Effector memory CD8-positive, alpha-beta T cell (primary cell): ENCODE measurements at regions not wholly inside any gene's neighbourhood (a gene's known extent, or its start where the extent isn't known, plus 50 kb on each side); places are given as distances from the start of the nearest gene placed in this dataset.

ENCODE experiments used
- ATAC-seq: fragments of 150-1000 bp; cut with Tn5 transposase; replicated peaks from 2 replicates; pipeline ENCODE4 v1.10.0; 2021; ENCODE audit warnings: mild to moderate bottlenecking, moderate library complexity
- DNase-seq, 3 experiments: peaks; one replicate each; pipeline ENCODE4 v3.0.0; 2021
- H3K27ac Mint-ChIP-seq, 2 donors: one replicate each; pipeline ENCODE4 v1.8.0; 2022; ENCODE audit warnings: mild to moderate bottlenecking in 2 of 2, mixed read lengths in 2 of 2, moderate library complexity in 2 of 2
- H3K27me3 Mint-ChIP-seq, 2 donors: one replicate each; pipeline ENCODE4 v1.8.0; 2022; ENCODE audit warnings: mixed read lengths in 2 of 2
- H3K36me3 Mint-ChIP-seq: one replicate; pipeline ENCODE4 v1.8.0; 2022; ENCODE audit warnings: mild to moderate bottlenecking, moderate library complexity, mixed read lengths; ENCODE audit not compliant: insufficient read depth
- H3K4me1 Mint-ChIP-seq, 2 donors: one replicate each; pipeline ENCODE4 v1.8.0; 2022; ENCODE audit warnings: low read depth in 2 of 2, mixed read lengths in 2 of 2
- H3K4me3 Mint-ChIP-seq, 2 donors: one replicate each; pipeline ENCODE4 v1.8.0; 2022; ENCODE audit warnings: mild to moderate bottlenecking in 2 of 2, mixed read lengths in 2 of 2, moderate library complexity in 2 of 2
- H3K9me3 Mint-ChIP-seq, 2 donors: one replicate each; pipeline ENCODE4 v1.8.0; 2022; ENCODE audit warnings: mixed read lengths in 2 of 2

- Mint-ChIP-seq H3K27ac (no peak overlapping the region), H3K4me1 (no peaks in the 10 kb centered on the region), H3K27me3 (no peaks in the 10 kb centered on the region), H3K36me3 (no peaks in the 10 kb centered on the region), H3K9me3 (peaks cover 9 to 17% of the 10 kb centered on the region in 2 donors), H3K4me3 (no peak overlapping the region)
- DNase-seq (no peak), ATAC-seq (no peak)
Measured at GRCh38 chr5:124102486-124102885, 590.5 kb downstream of the CSNK1G3 start.

GRCh38 chr5:124093658-124094057, 581.7 kb downstream of the CSNK1G3 start:
- DNase-seq: no peak
- H3K9me3 Mint-ChIP-seq: peaks cover 0 to 6% of the 10 kb centered on the region in 2 donors
- no peak overlapping the region for H3K27ac Mint-ChIP-seq
- H3K27me3 Mint-ChIP-seq: no peaks in the 10 kb centered on the region
- no peak overlapping the region for H3K4me3 Mint-ChIP-seq
- no peaks in the 10 kb centered on the region for H3K36me3 Mint-ChIP-seq
- H3K4me1 Mint-ChIP-seq: no peaks in the 10 kb centered on the region
- ATAC-seq: no peak

DNA sequence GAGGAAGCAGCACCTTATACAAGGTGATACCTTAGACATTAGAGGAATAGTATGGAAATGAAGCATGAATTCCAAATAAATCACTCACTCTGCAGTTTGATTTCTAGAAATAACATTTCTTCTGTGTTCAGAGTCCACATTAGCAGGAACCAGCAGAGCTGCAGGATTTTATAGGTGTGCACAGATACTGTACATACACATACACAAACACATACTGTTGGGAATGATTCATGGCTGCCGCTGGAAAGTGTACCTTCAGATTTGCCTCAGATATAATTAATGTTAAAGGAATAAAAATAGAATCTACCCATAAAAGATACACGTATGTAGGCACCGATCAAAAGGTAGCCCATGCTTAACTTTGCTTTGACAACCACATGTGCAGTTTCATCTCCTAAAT, 578.1 kb downstream of the CSNK1G3 start:
- H3K4me3 Mint-ChIP-seq: no peak overlapping the region
- no peak overlapping the region for H3K27ac Mint-ChIP-seq
- H3K9me3 Mint-ChIP-seq: peaks cover 0 to 12% of the 10 kb centered on the region in 2 donors
- DNase-seq (no peak), ATAC-seq (no peak)
- no peaks in the 10 kb centered on the region for H3K36me3 Mint-ChIP-seq
- H3K27me3 Mint-ChIP-seq: no peaks in the 10 kb centered on the region
- no peaks in the 10 kb centered on the region for H3K4me1 Mint-ChIP-seq

- H3K27me3 Mint-ChIP-seq: no peaks in the 10 kb centered on the region
- no peak for DNase-seq
- H3K9me3 Mint-ChIP-seq: peaks cover 2 to 10% of the 10 kb centered on the region in 2 donors
- H3K4me3 Mint-ChIP-seq: no peak overlapping the region
- H3K4me1 Mint-ChIP-seq: no peaks in the 10 kb centered on the region
- no peak overlapping the region for H3K27ac Mint-ChIP-seq
- no peaks in the 10 kb centered on the region for H3K36me3 Mint-ChIP-seq
- no peak for ATAC-seq
Measured at GRCh38 chr5:124089578-124089977, 577.6 kb downstream of the CSNK1G3 start.

DNA sequence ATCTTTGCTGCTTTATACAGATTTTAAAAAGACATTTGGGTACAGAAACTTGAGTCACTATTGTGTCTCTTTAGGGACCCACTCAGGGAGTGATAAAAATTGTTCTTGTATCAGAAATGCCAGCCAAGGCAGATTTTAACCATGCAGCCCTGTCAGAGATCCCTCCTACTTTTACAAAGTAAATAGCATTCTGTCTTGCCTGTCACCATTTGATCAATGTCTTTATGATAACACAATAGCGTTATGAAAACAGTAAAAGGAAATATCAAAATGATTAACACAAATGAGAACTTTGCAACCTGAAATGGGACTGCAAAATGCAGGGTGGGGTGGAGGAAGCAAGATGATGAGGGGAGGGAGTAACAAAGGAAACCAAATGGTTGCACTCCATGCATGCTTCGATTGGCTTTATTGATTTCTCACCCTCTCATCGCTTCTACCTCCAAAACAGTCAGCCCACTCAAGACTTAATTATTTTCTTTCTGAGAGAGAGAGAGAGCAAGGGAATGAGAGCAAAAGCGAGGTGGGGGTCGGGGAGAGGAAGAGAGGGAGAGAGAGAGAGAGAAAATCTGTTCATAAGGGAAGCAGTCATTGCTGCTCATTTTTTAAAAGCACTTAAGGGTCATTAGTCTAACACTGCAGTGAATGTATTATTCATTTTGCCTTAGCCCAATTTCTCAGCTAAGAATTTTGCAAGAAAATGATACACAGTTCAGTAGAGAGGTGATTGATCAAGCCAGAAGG, 576.5 kb downstream of the CSNK1G3 start:
- ATAC-seq (no peak), DNase-seq (no peak)
- H3K4me3 Mint-ChIP-seq: no peak overlapping the region
- H3K27ac Mint-ChIP-seq: no peak overlapping the region
- H3K4me1 Mint-ChIP-seq: no peaks in the 10 kb centered on the region
- H3K9me3 Mint-ChIP-seq: peaks cover 11 to 18% of the 10 kb centered on the region in 2 donors
- no peaks in the 10 kb centered on the region for H3K36me3 Mint-ChIP-seq
- H3K27me3 Mint-ChIP-seq: no peaks in the 10 kb centered on the region

- H3K9me3 Mint-ChIP-seq: peaks cover 11 to 18% of the 10 kb centered on the region in 2 donors
- no peak overlapping the region for H3K27ac Mint-ChIP-seq
- H3K36me3 Mint-ChIP-seq: no peaks in the 10 kb centered on the region
- DNase-seq (no peak), ATAC-seq (no peak)
- H3K27me3 Mint-ChIP-seq: no peaks in the 10 kb centered on the region
- H3K4me3 Mint-ChIP-seq: no peak overlapping the region
- H3K4me1 Mint-ChIP-seq: no peaks in the 10 kb centered on the region
Measured at GRCh38 chr5:124087752-124088151, 575.8 kb downstream of the CSNK1G3 start.

- Mint-ChIP-seq H3K36me3 (no peaks in the 10 kb centered on the region), H3K4me1 (no peaks in the 10 kb centered on the region), H3K9me3 (peaks cover 9 to 19% of the 10 kb centered on the region in 2 donors), H3K27ac (no peak overlapping the region), H3K4me3 (no peak overlapping the region), H3K27me3 (no peaks in the 10 kb centered on the region)
- ATAC-seq: no peak
- no peak for DNase-seq
Measured at GRCh38 chr5:124080256-124080655, 568.3 kb downstream of the CSNK1G3 start.

GRCh38 chr5:124079062-124079461, 567.1 kb downstream of the CSNK1G3 start:
- ATAC-seq (no peak), DNase-seq (no peak)
- Mint-ChIP-seq H3K4me1 (no peaks in the 10 kb centered on the region), H3K9me3 (peaks cover 3 to 17% of the 10 kb centered on the region in 2 donors), H3K36me3 (no peaks in the 10 kb centered on the region), H3K4me3 (no peak overlapping the region), H3K27me3 (no peaks in the 10 kb centered on the region), H3K27ac (no peak overlapping the region)

GRCh38 chr5:124074500-124074899, 562.5 kb downstream of the CSNK1G3 start:
- H3K9me3 Mint-ChIP-seq: peaks cover 2 to 7% of the 10 kb centered on the region in 2 donors

GRCh38 chr5:124072570-124072969, 560.6 kb downstream of the CSNK1G3 start:
- Mint-ChIP-seq H3K4me3 (no peak overlapping the region), H3K9me3 (peaks cover 2 to 7% of the 10 kb centered on the region in 2 donors), H3K27me3 (no peaks in the 10 kb centered on the region), H3K36me3 (no peaks in the 10 kb centered on the region), H3K4me1 (no peaks in the 10 kb centered on the region), H3K27ac (no peak overlapping the region)
- DNase-seq: no peak
- no peak for ATAC-seq

More at GRCh38 chr5:124074500-124074899, 562.5 kb downstream of the CSNK1G3 start:
- Mint-ChIP-seq H3K27me3 (no peaks in the 10 kb centered on the region), H3K27ac (no peak overlapping the region), H3K4me3 (no peak overlapping the region), H3K36me3 (no peaks in the 10 kb centered on the region), H3K4me1 (no peaks in the 10 kb centered on the region)
- DNase-seq (no peak), ATAC-seq (no peak)

DNA sequence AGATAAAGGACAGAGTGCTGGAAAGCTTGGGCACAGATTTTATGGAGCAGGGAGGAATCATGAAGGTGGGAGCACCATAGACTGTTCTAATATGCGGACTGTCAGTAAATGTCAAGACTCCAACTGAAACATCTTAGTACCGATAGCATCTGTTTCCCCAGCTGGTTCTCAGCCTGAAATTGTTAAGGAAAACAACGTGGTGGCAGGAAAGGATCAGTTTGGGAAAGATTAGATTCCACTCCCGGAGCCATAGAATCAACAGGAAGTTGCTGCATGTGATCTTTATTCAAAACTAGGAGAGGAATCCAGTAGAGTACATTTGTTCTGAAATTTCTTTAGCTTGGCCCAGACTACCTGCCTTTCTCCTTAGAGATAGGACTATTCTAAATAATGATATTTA, 559.1 kb downstream of the CSNK1G3 start:
- Mint-ChIP-seq H3K27me3 (no peaks in the 10 kb centered on the region), H3K4me3 (no peak overlapping the region), H3K27ac (no peak overlapping the region), H3K9me3 (peaks cover 2 to 7% of the 10 kb centered on the region in 2 donors), H3K4me1 (no peaks in the 10 kb centered on the region), H3K36me3 (no peaks in the 10 kb centered on the region)
- ATAC-seq (no peak), DNase-seq (no peak)

- no peaks in the 10 kb centered on the region for H3K4me1 Mint-ChIP-seq
- peaks cover 0 to 8% of the 10 kb centered on the region in 2 donors for H3K9me3 Mint-ChIP-seq
- H3K36me3 Mint-ChIP-seq: no peaks in the 10 kb centered on the region
- no peak overlapping the region for H3K27ac Mint-ChIP-seq
- H3K4me3 Mint-ChIP-seq: no peak overlapping the region
- H3K27me3 Mint-ChIP-seq: no peaks in the 10 kb centered on the region
- ATAC-seq (no peak), DNase-seq (no peak)
Measured at GRCh38 chr5:124065508-124065907, 553.5 kb downstream of the CSNK1G3 start.

DNA sequence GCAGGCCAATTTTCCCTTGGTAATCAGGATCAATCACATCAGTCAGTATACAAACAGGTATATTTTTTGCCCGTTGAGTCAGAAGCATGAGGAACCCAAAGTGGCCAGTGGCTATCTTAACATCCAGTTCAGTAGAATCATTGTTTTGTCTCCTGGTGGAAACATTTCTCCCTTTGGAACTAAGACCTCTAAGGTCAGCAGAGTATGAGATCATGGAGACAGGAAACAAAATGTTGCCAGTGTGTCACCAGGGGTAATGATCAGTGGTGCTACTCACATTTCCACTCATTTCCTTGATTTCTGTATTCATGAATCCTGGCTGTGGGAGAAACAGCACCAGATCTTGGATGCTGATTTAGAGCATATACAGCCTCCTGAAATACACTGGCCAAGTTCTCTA, 553.0 kb downstream of the CSNK1G3 start:
- Mint-ChIP-seq H3K27me3 (no peaks in the 10 kb centered on the region), H3K27ac (no peak overlapping the region), H3K36me3 (no peaks in the 10 kb centered on the region), H3K9me3 (peaks cover 0 to 11% of the 10 kb centered on the region in 2 donors), H3K4me3 (no peak overlapping the region), H3K4me1 (no peaks in the 10 kb centered on the region)
- ATAC-seq: no peak
- DNase-seq: no peak

GRCh38 chr5:124061663-124062062, 549.7 kb downstream of the CSNK1G3 start:
- Mint-ChIP-seq H3K36me3 (no peaks in the 10 kb centered on the region), H3K4me1 (peaks cover 0 to 2% of the 10 kb centered on the region in 2 donors), H3K9me3 (peaks cover 6 to 15% of the 10 kb centered on the region in 2 donors), H3K27ac (no peak overlapping the region), H3K4me3 (no peak overlapping the region), H3K27me3 (no peaks in the 10 kb centered on the region)
- ATAC-seq (no peak), DNase-seq (no peak)
